ENCODE measurements at regions not wholly inside any gene's neighbourhood (a gene's known extent, or its start where the extent isn't known, plus 50 kb on each side); places are given as distances from the start of the nearest gene placed in this dataset.

- no peak for DNase-seq
Measured at GRCh38 chr1:195158091-195158490, 1450.1 kb downstream of the KCNT2 start.

DNA sequence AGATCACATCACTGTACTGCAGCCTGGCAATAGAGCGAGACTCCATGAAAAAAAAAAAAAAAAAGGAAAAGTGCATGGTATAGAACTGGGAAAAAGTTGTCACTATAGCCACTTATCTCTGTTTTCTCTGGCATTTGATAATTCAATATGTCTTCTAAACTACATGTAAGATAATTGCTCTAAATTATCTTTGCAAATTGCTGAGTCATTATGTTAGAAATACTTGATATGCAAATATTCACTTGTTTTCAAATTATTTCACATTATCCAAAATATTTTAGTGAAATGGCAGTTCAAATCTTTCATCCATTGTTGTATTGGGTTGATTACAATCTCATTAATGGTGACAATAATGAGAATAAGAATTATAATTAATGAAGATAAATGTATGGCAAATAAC, 1455.1 kb downstream of the KCNT2 start:
- DNase-seq: no peak

DNA sequence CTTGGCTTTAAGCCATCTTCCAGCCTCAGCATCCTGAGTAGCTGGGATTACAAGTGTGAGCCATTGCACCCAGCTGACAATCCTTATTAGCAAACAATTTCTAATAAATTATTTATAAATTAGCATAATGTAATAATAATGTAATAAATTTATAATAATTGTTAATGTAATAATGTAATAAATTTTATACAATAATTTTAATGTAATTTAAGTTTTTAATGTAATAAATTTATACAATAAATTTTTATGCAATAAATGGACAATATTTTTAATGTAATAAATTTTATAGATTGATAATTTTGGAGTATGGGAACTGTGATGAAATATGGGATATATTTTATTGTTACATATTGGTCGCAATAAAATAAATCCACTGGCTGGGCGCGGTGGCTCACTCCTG, 1457.5 kb downstream of the KCNT2 start:
- DNase-seq: no peak

GRCh38 chr1:195141294-195141693, 1466.9 kb downstream of the KCNT2 start:
- DNase-seq: no peak

DNA sequence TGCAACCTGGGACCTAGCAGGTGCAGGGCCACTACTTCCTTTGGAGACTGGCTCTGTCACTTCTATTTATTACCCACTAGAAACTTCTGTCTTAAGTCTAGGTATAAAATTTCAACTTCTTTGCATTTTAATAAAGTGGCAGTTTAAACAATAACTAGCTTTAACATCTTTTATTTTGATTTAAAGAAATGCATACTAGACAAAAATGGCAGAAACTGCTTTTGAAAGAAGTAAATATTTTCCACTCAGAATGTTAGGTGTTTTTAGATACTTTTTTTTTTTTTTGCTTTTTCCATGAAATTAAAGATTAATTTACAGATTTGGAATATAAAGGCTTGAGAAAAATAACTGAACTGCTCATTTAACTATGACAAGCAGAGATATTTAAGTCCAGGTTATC, 1477.6 kb downstream of the KCNT2 start:
- no peak for DNase-seq

DNA sequence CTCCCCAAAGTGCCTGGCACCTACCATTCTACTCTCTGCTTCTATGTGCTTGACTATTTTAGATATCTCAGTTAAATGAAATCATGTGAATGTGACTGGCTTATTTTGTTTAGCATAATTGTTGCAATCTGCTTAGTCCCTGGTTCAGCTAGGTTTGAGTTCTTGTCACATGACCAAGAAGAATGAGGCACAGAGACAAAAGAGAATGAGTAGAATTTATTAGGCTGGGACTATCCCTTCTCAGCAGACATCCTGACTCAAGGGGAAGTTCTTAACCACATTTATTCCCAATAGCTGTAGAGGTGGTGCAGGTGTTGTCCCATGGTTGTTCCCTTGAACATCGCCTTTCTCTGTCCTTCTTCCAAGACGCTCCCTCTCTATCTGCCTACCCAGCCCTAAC, 1485.7 kb downstream of the KCNT2 start:
- no peak for DNase-seq

DNA sequence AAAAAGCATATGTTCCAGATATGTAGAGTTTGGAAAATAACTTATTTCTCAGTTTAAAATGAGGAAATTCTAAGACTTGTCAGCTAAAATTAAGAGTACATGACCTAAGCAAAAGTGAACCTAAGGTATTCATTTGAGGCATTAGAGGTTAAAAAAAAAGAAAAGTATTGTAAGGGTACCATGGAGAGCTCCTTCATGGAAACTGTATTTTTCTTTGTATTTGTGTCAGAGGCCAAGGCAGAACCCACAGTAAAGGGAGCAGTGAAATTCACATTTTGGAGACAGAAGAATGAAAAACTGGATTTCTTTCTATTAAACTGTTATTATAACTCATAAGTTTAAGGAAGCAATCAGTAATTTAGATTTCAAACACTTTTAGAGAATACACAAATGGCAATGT, 1494.8 kb downstream of the KCNT2 start:
- DNase-seq: no peak

GRCh38 chr1:195105773-195106172, 1502.5 kb downstream of the KCNT2 start:
- no peak for DNase-seq

- DNase-seq: no peak
Measured at GRCh38 chr1:195105281-195105680, 1503.0 kb downstream of the KCNT2 start.

DNA sequence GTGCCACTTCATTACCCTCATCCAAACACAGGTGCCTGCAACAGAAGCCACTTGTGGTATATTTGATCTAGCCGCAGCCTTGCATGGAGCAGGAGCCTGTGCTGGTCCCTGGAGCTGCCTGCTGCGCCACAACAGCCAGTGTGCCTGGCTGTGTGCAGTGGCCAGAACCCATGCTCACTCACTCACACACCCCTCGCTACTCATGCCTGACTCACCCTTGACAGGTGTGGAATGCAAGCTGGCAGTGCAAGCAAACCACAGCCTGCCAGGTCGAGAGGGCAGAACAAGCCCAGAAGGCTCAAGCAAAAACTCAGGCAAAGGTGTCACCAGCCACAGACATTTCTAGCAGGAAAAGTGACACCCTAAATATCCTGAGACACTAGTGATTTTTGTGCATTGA, 1510.9 kb downstream of the KCNT2 start:
- DNase-seq: no peak

- no peak for DNase-seq
Measured at GRCh38 chr1:195096051-195096521, 1512.2 kb downstream of the KCNT2 start.

DNA sequence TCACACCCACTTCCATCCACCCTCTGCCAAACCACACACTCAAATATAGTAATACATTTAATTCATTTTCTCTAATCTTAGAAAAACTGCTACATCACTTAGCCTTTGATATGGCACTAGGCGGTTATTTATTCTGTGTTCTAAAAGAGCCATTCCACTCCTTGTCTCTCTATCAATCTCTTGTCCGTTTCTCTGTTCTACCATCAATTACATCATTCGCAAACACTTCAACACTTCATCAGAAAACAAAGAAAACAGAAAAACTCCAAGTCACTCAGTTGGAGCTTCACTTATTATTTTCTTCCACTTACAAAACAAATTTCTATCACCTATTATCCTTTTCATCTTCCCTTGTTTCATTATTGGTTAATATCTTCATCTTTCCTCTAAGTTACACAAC, 1523.0 kb downstream of the KCNT2 start:
- DNase-seq: no peak

- DNase-seq: no peak
Measured at GRCh38 chr1:195082183-195082582, 1526.1 kb downstream of the KCNT2 start.

DNA sequence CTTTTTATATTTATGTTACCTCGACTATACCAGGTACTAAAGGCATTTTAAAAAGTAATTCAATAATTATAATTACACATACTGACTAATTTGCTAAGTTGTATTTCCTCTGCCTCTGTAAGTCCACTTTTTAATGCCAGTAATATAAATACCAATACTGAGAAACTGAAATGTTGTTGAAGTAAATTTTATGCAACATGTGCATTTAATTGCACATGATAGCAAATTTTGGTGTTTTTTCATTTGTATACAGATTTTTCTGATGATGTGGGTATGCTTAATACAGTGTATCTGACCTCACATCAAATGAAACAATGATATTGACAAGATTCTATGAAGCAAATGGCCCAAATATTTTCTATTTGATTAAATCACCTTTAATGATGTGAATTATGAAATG, 1531.6 kb downstream of the KCNT2 start:
- no peak for DNase-seq

DNA sequence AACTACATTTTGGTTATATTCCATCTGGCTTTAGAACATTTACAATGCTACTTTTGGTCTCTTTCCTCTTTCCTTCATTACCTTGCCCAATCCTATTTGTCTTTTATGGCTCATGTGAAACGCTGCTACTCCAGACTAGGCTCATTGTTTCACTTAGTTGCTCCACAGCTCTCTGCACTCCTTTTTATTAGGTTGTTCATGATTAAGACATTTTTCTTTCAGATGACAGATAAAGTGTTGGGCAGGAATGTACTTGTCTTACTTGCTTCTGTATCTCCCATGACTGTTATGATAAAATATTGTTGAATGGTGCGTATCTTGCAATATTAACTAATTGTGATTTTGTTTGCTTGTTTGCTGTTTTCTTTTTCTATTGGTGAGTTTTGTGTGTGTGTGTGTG, 1532.3 kb downstream of the KCNT2 start:
- no peak for DNase-seq

GRCh38 chr1:195071461-195071860, 1536.8 kb downstream of the KCNT2 start:
- no peak for DNase-seq

GRCh38 chr1:195065437-195065836, 1542.8 kb downstream of the KCNT2 start:
- DNase-seq: no peak

DNA sequence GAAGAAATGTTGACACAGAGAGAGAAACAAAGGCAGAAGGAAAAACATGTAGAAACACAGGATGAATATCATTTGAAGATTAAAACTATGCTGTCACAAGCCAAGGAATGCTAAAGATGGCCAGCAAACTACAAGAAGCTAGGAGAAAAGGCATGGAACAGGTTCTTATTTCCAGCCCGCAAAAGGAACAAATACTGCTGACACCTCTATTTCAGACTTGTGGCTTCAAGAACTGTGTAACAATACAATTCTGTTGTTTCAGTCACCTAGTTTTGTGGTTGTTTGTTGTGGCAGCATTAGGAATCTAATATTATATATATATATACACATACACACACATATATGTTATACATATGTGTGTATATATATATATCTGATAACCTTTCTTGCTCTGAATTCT, 1543.9 kb downstream of the KCNT2 start:
- DNase-seq: no peak

DNA sequence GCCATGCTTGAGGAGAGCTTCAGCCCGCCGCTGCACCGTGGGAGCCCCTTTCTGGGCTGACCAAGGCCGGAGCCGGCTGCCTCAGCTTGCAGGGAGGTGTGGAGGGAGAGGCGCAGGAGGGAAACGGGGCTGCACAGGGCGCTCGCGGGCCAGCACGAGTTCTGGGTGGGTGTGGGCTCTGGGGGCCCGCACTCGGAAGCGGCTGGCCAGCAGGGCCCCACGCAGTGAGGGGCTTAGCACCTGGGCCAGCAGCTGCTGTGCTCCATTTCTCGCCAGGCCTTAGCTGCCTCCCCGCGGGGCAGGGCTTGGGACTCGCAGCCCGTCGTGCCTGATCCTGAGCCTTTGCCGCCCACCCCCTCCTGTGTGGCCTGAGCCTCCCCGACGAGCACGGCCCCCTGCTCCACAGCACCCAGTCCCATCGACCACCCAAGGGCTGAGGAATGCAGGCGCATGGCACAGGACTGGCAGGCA, 1554.0 kb downstream of the KCNT2 start:
- no peak for DNase-seq

DNA sequence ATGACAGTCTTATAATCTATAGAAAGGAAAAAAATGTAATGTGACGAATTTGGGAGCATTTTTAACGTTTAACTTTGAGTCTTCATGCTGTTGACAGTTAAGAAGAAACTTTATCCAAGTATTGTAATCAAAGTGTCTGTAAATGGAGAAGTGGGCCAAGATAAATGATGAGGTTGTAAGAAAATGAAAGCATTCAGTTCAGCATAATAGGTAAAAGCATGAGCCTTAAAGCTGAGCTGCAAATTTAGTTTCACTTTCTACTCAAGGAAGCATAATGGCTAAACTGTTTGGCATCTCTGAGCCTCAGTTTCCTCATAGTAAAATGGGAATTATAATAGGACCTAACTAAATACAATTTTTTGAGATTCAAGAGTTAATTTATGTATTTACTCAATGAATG, 1554.8 kb downstream of the KCNT2 start:
- DNase-seq: no peak

DNA sequence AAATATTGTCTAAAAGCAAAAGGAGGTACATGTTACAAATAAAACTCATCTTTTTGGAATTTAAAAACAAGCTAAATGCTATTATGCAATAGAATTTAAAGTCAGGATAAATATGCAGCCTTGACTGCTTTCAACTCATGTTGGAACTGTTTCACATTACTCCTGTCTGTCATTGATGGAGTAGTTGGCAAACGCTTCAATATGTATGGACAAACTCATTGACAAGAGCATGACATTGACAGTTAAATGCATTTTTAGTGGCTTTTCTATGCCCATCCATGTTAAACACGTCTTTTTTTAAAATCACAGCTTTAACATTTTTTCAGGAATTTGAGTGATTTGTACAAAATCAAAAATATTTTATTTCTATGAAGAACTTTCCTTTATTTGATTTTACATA, 1560.5 kb downstream of the KCNT2 start:
- no peak for DNase-seq

- DNase-seq: no peak
Measured at GRCh38 chr1:195045072-195045471, 1563.2 kb downstream of the KCNT2 start.

GRCh38 chr1:195030793-195031192, 1577.4 kb downstream of the KCNT2 start:
- DNase-seq: no peak

GRCh38 chr1:195026792-195027191, 1581.4 kb downstream of the KCNT2 start:
- DNase-seq: no peak

DNA sequence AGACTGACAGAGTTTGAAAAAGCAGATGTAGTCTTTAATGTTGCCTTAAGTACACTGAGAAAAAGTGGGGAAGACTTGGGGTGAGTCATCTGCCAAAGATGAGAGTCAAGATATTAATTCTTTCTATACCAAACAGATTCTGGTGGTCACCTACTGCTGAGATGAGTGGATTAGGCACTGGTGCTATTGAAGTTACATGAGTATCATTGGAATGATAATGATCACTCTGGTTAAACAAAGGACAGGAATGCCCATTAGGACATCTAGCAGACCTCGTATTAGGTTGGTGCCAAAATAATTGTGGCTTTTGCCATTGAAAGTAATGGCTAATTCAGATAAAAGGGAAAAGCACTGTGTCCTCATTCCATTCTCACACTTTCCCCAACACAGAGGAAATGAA, 1588.9 kb downstream of the KCNT2 start:
- DNase-seq: no peak

DNA sequence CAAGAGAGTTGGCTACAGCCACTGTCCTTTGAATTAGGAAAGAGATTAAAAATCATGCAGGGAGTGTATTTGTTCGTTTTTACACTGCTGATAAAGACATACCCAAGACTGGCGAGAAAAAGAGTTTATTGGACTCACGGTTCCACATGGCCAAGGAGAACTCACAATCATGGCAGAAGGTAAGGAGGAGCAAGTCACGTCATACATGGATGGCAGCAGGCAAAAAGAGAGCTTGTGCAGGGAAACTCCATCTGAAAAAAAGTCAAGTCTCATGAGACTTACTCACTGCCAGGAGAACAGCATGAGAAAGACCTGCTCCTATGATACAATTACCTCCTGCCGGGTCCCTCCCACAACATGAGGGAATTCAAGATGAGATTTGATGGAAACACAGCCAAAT, 1595.2 kb downstream of the KCNT2 start:
- DNase-seq: no peak

Data from NCI-H146 (cell line).